HepG2 (cell line): ENCODE measurements at regions not wholly inside any gene's neighbourhood (a gene's known extent, or its start where the extent isn't known, plus 50 kb on each side); places are given as distances from the start of the nearest gene placed in this dataset.

Experiments used
- DZIP1 ChIP-seq: sonication (generic); formaldehyde crosslinking; IDR thresholded peaks from 2 replicates; pipeline ENCODE4 v1.5.0; 2020; ENCODE audit warnings: mild to moderate bottlenecking, missing genetic modification reagents
- GATAD2A ChIP-seq: IDR thresholded peaks from 2 replicates; pipeline ENCODE4 v1.6.1; 2016
- HNF1A ChIP-seq, 2 experiments: sonication (generic) in 1 of 2; formaldehyde crosslinking in 1 of 2; IDR thresholded peaks; 2 replicates each; pipeline versions ENCODE4 v1.4.0 to v1.6.1; 2016 to 2020; ENCODE audit warnings: borderline replicate concordance in 1 of 2, low read depth in 1 of 2, mild to moderate bottlenecking in 1 of 2, missing genetic modification reagents in 1 of 2
- JARID2 ChIP-seq: sonication (generic); formaldehyde crosslinking; IDR thresholded peaks from 2 replicates; pipeline ENCODE4 v1.8.1; 2023; ENCODE audit warnings: missing genetic modification reagents, inconsistent platforms; ENCODE audit not compliant: insufficient replicate concordance
- MED13 ChIP-seq: sonication (generic); formaldehyde crosslinking; IDR thresholded peaks from 2 replicates; pipeline ENCODE4 v1.5.0; 2020; ENCODE audit warnings: missing genetic modification reagents
- POLR2AphosphoS5 ChIP-seq: IDR thresholded peaks from 2 replicates; pipeline ENCODE4 v1.6.1; 2012; ENCODE audit warnings: low read depth, low read length
- RERE ChIP-seq: IDR thresholded peaks from 2 replicates; pipeline ENCODE4 v1.6.1; 2016; ENCODE audit warnings: low read depth, missing genetic modification reagents, missing compliant biosample characterization
- SIX1 ChIP-seq: sonication (generic); formaldehyde crosslinking; IDR thresholded peaks from 2 replicates; pipeline ENCODE4 v1.4.0; 2020; ENCODE audit warnings: missing genetic modification reagents, borderline replicate concordance
- ZBTB21 ChIP-seq: sonication (generic); formaldehyde crosslinking; IDR thresholded peaks from 2 replicates; pipeline ENCODE4 v1.4.0; 2020; ENCODE audit warnings: missing genetic modification reagents
- ZNF124 ChIP-seq: sonication (generic); formaldehyde crosslinking; IDR thresholded peaks from 2 replicates; pipeline ENCODE4 v1.4.0; 2020; ENCODE audit warnings: missing genetic modification reagents
- ZNF281 ChIP-seq: sonication (generic); formaldehyde crosslinking; IDR thresholded peaks from 2 replicates; pipeline ENCODE4 v1.4.0; 2020; ENCODE audit warnings: missing genetic modification reagents, borderline replicate concordance
- ZNF614 ChIP-seq: IDR thresholded peaks from 2 replicates; pipeline ENCODE4 v1.6.1; 2018; ENCODE audit warnings: missing biosample characterization, missing genetic modification reagents, inconsistent platforms, borderline replicate concordance

- TF ChIP-seq ZBTB21 (CRISPR knock-in tag) (no peak), RERE (CRISPR knock-in tag) (no peak), ZNF614 (CRISPR knock-in tag) (0 out of 2 replicates have a peak, but pooled peaks have one; percentile 17), HNF1A (IDR thresholded peaks at IDR 0.05; ENCODE audit: low read depth) (no peak), HNF1A (CRISPR knock-in tag; IDR thresholded peaks at IDR 0.05; ENCODE audit: borderline replicate concordance) (no peak), SIX1 (CRISPR knock-in tag) (no peak), GATAD2A (CRISPR knock-in tag) (0 out of 2 replicates have a peak, but pooled peaks have one; percentile 10), DZIP1 (CRISPR knock-in tag) (no peak), MED13 (CRISPR knock-in tag) (no peak), ZNF124 (no peak), POLR2AphosphoS5 (no peak), ZNF281 (CRISPR knock-in tag) (peak; percentile 3; the same call in 1 of the 2 replicates), JARID2 (CRISPR knock-in tag) (no peak)
Observed at GRCh38 chr14:76953311-76953945, 75.1 kb downstream of the IRF2BPL start (continued).
